ENCODE measurements at regions not wholly inside any gene's neighbourhood (a gene's known extent, or its start where the extent isn't known, plus 50 kb on each side); places are given as distances from the start of the nearest gene placed in this dataset.

- H3K4me1 ChIP-seq = no peaks in the 10 kb centered on the region
- H3K4me3 ChIP-seq = no peak overlapping the region
- DNase-seq (no peak), ATAC-seq (no peak)
- no peak for TF ChIP-seq CTCF (IDR thresholded peaks at IDR 0.05)
- 67 to 69% methylated on average over 1 of the region's 1 CpG for WGBS, 2 donors
- no peaks in the 10 kb centered on the region for H3K36me3 ChIP-seq
- intact Hi-C loops (cut with DNase I) = no loop called here
- no peak overlapping the region for H3K27ac ChIP-seq
- peaks cover 0 to 5% (median 0%) of the 10 kb centered on the region in 11 donors for H3K9me3 ChIP-seq
- no peaks in the 10 kb centered on the region for H3K27me3 ChIP-seq
These were observed 690.9 kb upstream of the CDH18 start for GRCh38 chr5:20678814-20679298.

GRCh38 chr5:20678386-20678785 lies 690.4 kb upstream of the CDH18 start:
- H3K27me3 ChIP-seq = no peaks in the 10 kb centered on the region
- no peak for TF ChIP-seq CTCF (IDR thresholded peaks at IDR 0.05)
- H3K4me1 ChIP-seq = no peaks in the 10 kb centered on the region
- no peak overlapping the region for H3K27ac ChIP-seq
- no peak overlapping the region for H3K4me3 ChIP-seq
- no peaks in the 10 kb centered on the region for H3K36me3 ChIP-seq
- peaks cover 0 to 5% (median 0%) of the 10 kb centered on the region in 11 donors for H3K9me3 ChIP-seq
- intact Hi-C loops (cut with DNase I) = no loop called here
- no peak for DNase-seq
- ATAC-seq = no peak

GRCh38 chr5:20660588-20660987 lies 672.6 kb upstream of the CDH18 start:
- H3K36me3 ChIP-seq = no peaks in the 10 kb centered on the region
- H3K4me1 ChIP-seq = no peaks in the 10 kb centered on the region
- DNase-seq = no peak
- no peaks in the 10 kb centered on the region for H3K27me3 ChIP-seq
- peaks cover 0 to 9% (median 0%) of the 10 kb centered on the region in 11 donors for H3K9me3 ChIP-seq
- intact Hi-C loops (cut with DNase I) = no loop called here
- H3K27ac ChIP-seq = no peak overlapping the region
- no peak for ATAC-seq
- WGBS, 2 donors = 64 to 84% methylated on average over 3 of the region's 3 CpGs
- no peak for TF ChIP-seq CTCF (IDR thresholded peaks at IDR 0.05)
- no peak overlapping the region for H3K4me3 ChIP-seq

- intact Hi-C loops (cut with DNase I) = no loop called here
- no peak for TF ChIP-seq CTCF (IDR thresholded peaks at IDR 0.05)
These were observed 668.3 kb upstream of the CDH18 start for GRCh38 chr5:20656262-20656661.

More at GRCh38 chr5:20656262-20656661, 668.3 kb upstream of the CDH18 start:
- H3K27me3 ChIP-seq = no peaks in the 10 kb centered on the region
- no peak for ATAC-seq
- no peaks in the 10 kb centered on the region for H3K36me3 ChIP-seq
- H3K27ac ChIP-seq = no peak overlapping the region
- H3K4me3 ChIP-seq = no peak overlapping the region
- peaks cover 0 to 14% (median 0%) of the 10 kb centered on the region in 11 donors for H3K9me3 ChIP-seq
- no peak for DNase-seq
- H3K4me1 ChIP-seq = no peaks in the 10 kb centered on the region
